HG03439 (cell line): ENCODE measurements at regions not wholly inside any gene's neighbourhood (a gene's known extent, or its start where the extent isn't known, plus 50 kb on each side); places are given as distances from the start of the nearest gene placed in this dataset.
"Not testable (repeated sequence)": the region's sequence is repeated elsewhere in the genome, so short reads cannot be mapped to it uniquely, and the experiment has no call there.

Source experiments
- ATAC-seq: cut with Tn5 transposase; IDR thresholded peaks from one replicate; pipeline ENCODE4 v1.9.1; 2021; ENCODE audit warnings: mild to moderate bottlenecking, moderate library complexity; ENCODE audit not compliant: unreplicated experiment

DNA sequence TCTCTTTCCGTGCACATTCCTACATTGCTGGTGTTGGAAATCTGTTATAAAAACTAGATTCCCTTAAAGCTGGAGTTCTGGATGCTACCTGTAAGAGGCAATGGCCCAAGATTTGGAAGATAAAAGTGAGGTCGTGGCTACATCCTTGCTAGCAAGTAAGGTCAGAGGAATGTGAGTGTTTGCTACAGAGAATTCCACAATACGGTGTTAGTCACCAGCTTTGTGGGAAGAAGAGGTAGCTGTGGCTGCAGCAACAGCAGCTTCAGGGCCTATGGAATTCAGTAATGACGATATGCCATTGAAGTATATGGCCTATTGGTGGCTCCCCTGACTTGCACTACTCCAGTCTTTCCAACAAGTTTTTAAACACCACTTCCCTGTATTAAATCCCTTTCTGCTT lies 227.7 kb upstream of the TMEM260 start:
- ATAC-seq = no peak

DNA sequence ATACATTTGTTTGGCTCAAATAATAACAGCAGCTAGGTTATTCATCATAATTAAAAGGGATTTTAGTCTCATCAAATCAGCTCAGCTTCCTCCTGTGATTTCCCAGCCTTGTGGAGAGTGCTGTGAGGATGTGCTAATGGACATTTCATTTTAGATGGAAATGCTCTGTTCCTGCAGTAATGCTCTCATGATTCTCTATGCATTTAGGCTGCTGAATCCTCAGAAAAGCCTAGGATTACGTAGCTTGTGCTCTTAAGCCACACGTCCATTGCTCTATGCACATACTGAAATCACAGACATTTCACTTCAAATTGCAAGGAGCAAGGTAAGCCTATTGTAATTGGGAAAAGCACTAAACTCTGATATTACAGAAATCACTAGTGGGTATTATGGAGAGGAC lies 226.6 kb upstream of the TMEM260 start:
- ATAC-seq = no peak

DNA sequence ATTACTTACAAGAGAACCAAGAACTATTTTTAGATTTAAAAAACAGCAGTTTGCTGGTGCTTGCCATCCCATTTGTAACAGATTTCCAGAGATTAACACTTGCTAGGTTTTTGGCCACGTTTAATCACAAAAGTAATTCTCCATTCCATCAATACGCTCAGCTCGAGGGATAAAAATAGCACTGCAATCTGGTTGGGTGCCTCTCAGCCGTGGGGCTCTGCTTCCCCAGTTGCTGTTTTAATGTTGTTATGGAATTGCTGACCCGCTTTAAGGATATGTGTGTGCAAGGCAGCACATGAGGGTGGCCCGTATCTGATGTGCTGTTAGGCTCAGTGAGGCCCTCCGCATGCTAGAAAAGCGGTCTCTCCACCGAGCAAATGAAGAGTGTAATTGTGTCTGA lies 222.2 kb upstream of the TMEM260 start:
- no peak for ATAC-seq

DNA sequence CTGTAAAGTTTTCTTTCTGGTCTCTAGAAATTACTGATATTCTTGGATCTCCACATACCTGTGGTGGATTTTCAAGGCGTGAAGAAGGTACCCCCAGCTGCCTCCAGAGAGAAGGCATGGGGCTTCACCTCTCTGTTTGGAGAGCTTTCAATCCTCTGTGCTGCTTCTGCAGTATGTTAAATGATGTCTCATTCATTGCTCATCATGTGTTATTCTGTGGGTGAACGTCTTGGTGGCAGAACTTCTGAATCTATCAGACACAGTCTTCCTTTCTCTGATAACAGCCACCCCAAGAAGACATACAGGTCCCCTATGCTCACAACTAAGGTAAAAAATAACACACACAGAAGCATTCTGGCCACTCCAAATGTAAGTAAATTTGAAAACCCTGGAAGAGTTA lies 221.3 kb upstream of the TMEM260 start:
- no peak for ATAC-seq

DNA sequence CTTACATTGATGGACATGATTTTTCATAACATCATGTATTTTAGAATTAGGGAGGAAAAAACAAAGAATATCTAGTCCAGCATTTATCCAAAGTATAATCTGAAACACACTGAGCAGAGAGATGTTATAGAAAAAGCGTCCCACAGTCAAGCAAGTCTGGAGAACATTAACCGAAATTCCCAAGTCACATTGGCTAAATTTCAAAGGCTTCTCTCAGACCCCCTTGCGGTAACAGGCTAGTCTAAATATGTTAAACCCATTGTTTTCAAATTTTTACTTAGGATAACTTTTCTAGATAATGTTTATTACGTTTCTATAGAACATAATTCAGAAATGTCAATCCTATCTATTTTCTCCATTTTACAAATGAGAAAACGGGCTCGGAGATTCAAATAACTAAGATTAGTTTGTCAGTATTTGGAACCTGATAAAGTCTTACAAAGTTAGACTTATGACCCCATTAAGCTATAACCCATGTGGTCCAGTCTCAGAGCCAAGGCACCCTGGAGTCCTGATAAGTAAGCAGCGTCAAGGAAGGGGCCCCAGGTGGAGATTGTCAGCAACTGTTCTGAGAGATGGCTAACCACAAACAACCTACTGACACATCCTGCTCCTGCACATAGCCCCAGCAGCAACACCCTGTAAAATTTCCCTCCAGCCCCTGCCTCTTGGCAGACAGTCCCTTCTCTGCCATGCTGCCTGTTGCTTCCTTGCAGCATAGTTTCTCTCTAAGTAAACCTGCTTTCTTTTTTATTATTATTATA lies 220.6 kb upstream of the TMEM260 start:
- no peak for ATAC-seq

DNA sequence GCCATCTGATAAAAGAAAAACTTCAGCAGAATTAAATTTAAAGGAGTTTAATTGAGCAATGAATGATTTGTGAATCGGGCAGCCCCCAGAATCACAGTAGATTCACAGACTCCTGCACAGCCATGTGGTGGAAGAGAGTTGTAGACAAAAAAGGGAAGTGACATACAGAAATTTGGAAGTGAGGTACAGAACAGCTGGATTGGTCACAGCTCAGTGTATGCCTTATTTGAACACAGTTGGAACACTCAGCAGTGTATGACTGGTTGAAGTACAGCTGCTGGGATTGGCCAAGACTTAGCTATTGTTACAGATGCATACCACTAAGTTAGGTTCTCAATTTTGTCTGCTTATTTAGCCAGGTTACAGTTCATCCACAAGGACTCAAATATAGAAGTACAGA lies 213.9 kb upstream of the TMEM260 start:
- ATAC-seq = not testable (repeated sequence)

DNA sequence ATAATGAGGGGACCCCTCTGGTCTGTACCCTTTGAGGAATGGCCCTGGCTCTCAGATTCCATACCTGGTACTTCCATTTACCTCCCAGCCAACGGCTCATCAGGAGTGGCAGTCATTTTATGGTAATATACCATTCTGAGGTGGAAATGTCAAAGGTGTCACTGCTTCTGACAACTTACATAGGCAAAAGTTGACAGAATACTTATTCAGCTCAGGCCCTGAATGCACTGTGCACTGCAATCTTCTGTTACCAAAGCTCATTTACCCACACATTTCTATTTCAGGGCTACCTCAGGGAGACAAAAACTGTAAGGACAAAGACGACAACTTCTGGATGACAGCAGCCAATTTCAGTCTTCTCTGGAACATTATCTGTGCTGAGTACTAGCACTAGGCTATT lies 212.2 kb upstream of the TMEM260 start:
- ATAC-seq = no peak

DNA sequence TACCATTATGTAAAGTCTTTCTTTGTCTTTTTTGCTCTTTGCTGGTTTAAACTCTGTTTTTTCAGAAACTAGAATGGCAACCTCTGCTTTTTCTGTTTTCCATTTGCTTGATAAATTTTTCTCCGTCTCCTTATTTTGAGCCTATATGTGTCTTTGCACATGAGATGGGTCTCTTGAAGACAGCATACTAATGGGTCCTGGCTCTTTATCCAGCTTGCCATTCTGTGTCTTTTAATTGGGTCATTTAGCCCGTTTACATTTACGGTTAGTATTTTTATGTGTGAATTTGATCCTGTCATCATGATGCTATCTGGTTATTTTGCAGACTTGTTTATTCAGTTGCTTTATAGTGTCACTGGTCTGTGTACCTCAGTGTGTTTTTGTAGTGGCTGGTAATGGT lies 207.9 kb upstream of the TMEM260 start:
- no peak for ATAC-seq

DNA sequence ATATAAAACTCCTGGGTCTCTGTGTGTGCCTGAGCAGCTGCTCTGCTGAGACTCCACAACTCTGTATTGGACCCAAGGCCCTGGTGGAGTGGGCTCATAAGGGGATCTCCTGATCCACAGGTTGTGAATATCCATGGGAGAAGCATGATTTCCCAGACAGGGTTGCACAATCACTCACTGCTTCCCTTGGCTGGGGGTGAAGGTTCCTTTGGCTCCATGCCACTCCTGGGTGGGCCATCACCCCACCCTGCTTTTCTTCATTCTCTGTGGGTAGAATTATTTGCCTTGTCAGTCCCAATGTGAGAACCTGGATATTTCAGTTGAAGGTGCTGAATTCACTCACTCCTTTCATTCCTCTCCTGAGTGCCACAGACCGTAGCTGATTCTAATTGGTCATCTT lies 205.2 kb upstream of the TMEM260 start:
- no peak for ATAC-seq

DNA sequence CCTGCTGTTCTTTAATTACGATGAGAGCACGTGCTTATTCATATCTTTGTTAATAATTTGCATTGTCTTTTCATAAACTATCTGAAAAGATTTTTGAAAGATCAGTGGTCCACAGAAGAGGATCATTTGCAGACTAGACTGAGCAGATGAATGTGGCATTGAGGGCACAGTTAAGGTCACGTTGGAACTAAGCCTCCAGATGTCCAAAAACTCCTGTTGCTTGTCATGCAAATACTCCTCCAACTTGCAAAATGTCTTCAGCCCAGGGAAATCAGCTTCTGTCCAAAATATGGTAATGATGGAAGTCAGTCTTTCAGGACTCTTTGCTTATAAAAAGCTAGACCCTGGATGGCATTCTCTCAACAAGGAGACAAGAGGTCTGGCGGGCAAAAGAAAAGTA lies 201.6 kb upstream of the TMEM260 start:
- no peak for ATAC-seq

DNA sequence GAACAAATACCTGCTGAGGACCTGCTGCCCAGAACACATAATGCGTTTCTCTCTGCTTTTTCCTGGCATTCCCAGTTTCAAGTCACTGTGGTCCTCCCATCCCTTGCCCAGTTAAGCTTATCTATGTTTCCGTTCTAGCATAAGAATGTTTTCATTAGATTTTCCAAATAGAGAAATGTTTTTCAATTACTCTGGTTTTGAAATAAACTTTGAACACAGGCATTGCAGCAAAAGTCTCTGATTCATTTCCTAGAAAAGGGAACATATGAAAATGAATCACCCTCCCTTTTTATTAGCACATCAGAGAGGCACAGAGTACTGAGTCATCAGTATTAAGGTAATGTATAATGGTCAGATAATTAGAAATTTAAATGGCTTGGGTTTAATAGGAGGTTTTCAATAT lies 201.1 kb upstream of the TMEM260 start:
- no peak for ATAC-seq

DNA sequence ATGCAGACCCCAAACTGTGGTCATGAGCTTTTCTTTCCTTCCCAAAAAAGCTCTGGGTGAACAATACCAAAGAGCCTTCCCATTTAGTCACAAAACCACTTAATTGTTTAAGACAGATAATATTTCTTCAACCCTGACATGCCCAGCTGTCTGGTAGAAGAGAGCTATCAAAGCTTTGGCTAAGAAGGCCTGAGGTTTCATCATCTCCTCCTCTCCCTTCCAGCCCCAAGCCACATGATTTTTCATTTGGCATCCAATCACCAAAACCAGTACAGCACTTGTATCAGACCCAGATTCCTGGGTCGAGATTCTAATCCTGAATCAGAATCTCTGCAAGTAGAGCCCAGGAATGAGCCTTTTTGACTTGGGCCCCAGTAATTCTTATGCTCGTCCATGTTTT lies 199.6 kb upstream of the TMEM260 start:
- ATAC-seq = no peak

DNA sequence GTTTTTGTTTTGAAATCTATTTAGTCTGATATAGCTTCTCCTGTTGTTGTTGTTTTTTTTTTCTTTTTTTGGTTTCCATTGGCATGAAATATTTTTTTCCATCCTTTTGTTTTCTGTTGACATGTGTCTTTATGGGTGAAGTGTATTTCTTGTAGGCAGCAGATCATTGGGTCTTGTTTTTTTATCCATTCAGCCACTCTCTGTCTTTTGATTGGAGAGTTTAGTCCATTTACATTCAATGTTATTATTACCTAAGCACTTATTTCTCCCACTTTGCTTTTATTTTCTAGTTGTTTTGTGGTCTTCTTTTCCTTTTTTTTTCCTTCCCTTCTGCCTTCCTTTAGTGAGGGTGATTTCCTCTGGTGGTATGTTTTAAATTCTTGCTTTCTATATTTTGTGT lies 193.6 kb upstream of the TMEM260 start:
- ATAC-seq = no peak

DNA sequence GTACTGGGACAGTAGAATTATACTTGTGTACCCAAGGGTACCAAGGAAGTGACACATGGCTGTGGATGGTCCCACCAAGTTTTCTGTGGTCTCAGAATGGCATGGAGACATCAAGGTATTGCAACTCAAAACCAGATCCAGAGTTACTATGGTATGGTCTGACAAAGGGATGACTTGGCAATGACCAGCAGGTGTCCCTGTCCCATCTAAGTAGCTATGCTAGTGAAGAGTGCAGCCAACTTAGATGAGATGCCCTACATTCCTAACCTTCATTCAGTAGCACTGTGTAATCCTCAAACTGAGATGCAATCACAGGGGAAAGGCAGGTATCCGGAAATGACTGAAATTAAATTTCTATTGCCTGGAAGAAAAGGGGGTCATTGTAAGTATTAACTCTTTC lies 188.7 kb upstream of the TMEM260 start:
- ATAC-seq = no peak

DNA sequence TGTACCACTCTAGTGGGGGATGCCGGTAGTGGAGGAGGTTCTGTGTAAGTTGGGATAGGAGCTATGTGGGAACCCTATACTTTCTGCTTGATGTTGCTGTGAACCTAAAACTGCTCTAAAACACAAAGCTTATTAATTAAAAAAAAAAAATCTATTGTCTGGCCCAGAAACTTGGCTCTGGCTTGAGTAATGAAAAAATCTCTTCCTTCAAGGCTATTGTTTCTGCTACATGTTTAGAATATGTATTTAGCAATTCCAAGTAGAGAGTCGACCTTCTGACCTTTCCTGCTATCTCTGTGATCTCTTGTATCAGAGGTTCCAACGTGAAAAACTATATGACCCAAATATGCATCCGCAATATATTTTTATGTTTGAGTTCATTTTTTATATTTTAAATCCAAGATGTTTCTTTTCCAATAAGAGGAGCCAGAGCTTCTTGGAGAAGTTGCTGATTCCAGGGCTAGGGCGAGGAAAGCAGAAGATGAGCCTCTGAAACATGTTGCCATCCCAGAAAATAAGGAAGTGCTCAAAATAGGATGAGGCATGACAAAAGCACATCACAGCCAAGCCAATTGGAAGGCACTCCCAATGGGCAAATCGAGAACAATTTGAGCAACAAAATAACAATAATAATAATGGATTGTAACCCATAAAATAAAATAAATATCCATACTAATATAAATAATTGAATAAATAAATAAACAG lies 184.6 kb upstream of the TMEM260 start:
- no peak for ATAC-seq

DNA sequence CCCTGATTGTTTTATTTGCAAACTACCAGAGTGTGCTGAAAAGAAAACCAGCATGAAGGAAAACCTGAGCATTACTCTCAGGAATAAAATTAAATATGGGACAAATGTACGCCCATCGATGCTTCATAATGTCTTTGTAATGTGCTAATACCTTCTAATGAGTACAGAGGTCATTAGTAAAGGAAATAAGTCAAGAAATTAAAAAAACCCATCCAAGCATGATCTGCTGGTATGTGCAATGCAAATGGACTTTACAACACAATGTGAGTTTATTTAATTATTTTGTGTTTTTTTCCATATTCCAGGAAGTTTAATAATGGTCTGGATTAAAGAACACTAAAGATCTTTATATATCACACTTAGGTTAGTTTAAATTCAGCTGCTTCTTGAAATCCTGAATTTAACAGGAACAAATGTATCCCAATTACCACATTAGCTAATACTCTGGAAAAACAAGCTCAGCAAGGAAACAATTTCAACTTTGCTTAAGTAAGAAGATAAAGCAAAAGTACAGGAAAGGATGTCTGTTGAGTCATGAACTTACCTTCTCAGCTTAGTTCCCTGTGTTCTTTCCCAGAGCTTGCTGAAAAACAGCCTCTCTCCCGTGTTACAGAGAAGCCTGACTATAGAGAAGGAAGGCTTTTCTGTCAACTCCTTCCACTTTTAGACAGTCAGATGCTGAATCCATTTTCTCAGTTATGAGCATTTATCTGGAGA lies 179.3 kb upstream of the TMEM260 start:
- no peak for ATAC-seq

DNA sequence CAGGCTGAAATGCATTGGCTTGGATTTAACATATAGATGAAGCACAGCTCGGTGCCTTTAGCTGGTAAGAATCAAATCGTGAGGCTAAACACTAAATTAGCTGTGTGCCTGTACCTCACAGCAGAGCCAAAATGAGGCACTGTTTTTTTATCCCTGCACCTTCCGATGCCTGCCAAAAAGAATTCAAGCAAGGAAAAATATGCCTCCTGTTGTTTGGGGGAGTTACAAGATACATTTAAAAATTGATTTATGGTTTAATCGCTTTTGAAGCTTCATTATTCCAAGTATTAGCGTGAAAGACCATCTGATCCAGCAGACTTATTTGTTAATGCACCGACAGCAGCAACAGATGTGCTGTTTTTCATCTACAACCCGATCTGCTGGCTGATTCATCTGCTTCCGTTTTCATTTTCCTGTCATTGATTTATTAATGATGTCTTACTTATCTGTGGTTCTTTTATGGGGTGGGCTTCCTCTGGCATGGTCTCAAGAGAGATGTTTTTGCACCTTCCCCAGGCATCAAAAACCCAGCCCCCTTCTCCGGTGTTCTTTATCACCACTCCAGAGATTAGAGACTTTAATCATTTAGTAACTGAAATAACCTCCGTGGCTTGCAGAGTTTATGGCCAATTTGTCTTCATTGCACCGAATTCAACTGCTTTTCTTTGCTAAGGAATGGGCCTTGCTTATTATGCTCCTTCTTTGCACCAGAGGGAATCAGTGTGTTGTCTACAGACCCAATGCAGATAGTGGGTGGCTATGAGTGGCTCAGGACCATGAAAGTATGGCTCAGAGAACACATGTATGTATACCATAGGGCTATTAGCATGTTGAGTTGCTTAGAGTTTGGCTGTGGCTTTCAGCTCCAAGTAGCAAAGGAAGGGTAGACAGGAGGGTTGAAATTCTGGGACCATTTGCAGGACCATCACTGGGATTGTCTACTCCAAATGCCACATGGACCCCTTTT lies 166.8 kb upstream of the TMEM260 start:
- ATAC-seq = no peak

DNA sequence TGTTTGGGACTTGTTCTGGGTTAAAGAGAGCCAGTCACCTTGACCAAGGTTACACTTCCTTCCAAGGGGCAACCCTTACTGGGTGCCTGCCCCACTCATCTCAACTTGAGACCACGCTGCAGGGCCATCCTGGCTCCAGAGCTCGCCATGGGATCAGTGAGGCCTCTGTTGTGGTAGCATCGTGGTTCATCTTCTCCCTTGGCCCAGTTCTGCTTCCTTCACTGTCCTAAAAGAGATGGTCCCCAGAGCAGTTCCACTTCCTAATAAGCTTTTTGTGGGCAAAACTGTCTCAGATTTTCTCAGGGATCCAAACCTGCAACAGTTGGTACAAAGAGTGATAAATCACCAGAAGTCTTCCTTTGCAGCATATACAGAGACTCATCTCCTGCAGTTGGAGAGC lies 165.9 kb upstream of the TMEM260 start:
- no peak for ATAC-seq

DNA sequence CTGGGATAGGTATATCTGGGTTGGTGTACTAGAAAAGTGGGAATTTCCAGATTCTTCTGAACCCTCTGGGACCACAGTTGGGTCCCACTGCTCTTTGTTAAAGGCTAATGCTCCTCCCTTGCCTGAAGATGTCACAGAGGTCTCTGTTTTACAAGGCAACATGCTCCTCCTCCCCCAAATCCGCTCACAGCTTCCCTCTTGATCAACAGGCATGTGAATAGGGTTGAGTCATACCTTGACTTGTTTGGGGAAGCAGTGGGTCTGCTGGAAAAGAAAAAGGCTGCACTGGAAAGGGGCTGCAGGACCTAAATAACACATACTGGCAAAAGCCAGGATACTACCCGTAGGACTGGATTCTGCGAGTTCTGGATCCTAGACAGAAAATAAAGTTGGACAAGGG lies 165.4 kb upstream of the TMEM260 start:
- no peak for ATAC-seq

DNA sequence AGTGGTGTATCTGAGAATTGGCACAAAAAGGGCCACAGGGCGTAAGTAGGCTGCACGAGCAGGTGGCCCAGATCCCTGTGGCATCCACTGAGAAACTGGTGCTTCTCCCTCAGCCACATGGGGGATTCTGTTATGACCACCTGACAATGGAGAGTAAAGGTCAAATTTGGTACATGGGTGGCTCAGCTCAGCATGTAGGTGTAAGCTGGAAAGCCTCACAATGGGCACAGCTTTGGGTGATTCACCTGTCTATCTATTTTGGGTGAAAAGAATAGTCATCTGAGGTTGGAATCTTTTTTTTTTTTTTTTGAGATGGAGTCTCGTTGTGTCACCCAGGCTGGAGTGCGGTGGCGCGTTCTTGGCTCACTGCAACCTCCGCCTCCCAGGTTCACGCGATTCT lies 163.4 kb upstream of the TMEM260 start:
- no peak for ATAC-seq

DNA sequence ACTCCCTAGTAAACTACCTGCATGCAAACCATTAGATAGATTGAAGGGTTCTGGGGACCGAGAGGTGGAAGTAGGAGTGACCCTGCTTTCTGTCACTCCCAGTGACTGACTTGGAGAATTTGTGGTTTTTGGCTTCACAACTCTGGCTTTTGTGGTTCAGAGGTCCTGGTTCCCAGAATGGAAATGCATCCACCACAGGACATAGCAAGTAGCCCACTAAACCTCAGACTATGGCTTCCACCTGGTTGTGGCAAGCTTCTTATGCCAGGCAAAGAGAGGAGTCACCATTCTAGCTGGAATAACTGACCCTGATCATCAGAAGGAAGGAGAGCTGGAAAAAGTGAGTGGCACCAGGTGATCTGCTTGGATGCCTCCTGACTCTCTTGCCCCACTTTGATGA lies 162.4 kb upstream of the TMEM260 start:
- ATAC-seq = no peak
